K562 (cell line): ENCODE measurements at regions not wholly inside any gene's neighbourhood (a gene's known extent, or its start where the extent isn't known, plus 50 kb on each side); places are given as distances from the start of the nearest gene placed in this dataset.

Source experiments
- ATAC-seq: fragments of 200-7000 bp; cut with Tn5 transposase; 3 replicates; pipeline ENCODE4 v1.9.1; 2020; ENCODE audit warnings: moderate library complexity
- BruUV-seq: library from RNA; stranded (reverse); fragments of 400-500 nt; replicated peaks from 2 replicates; lab custom pipeline; 2021; lab: Mats Ljungman, UMichigan
- CTCF ChIA-PET: fragments of 300-600 bp; formaldehyde crosslinking; extraction: SDS; loops from one replicate; lab custom pipeline; 2021; ENCODE audit warnings: low intra/inter-chr PET ratio; lab: Yijun Ruan, JAX
- POLR2A ChIA-PET: fragments of 300-600, 350-650 bp; sonication (Branson Sonifier 250); formaldehyde crosslinking; extraction: SDS; loops from one replicate; lab custom pipeline; 2021; ENCODE audit warnings: antibody characterized with exemption, inconsistent platforms; lab: Yijun Ruan, JAX
- DNase-seq, 4 experiments: peaks; one replicate each; pipeline versions ENCODE4 v3.0.0 to v3.0.0-alpha.2; 2011 to 2018; ENCODE audit warnings: low spot score in 3 of 4, mixed read lengths in 3 of 4; ENCODE audit errors: extremely low read depth in 1 of 4
- FAIRE-seq: peaks from 2 replicates; lab custom pipeline; 2011; peaks lifted over from hg19 to GRCh38; lab: Jason Lieb, UNC
- H2AFZ ChIP-seq: 2 replicates; pipeline ENCODE4 v1.6.0; 2011; ENCODE audit warnings: low read depth, low read length, control low read depth, inconsistent platforms
- H3K27ac ChIP-seq: fragments of 200-600 bp; 3 replicates; pipeline ENCODE4 v1.8.0; 2011; ENCODE audit warnings: low read depth, mild to moderate bottlenecking, control low read depth, inconsistent platforms, low read length, moderate library complexity, mixed read lengths; ENCODE audit errors: extremely low read depth
- H3K27me3 ChIP-seq, 2 experiments: fragments of 300-600 bp in 1 of 2; 2 replicates in 1 of 2; 3 replicates in 1 of 2; pipeline versions ENCODE4 v1.6.0 to v1.8.0; 2011; ENCODE audit warnings: inconsistent platforms in 2 of 2, low read length in 2 of 2, mild to moderate bottlenecking in 1 of 2, mixed read lengths in 1 of 2, moderate library complexity in 1 of 2; ENCODE audit not compliant: control insufficient read depth in 2 of 2, insufficient read depth in 2 of 2
- H3K36me3 ChIP-seq: fragments of 300-600 bp; 3 replicates; pipeline ENCODE4 v1.8.0; 2011; ENCODE audit warnings: mild to moderate bottlenecking, low read length, inconsistent platforms; ENCODE audit not compliant: control insufficient read depth, insufficient read depth
- H3K4me1 ChIP-seq, 2 experiments: fragments of 200-600 bp in 1 of 2; replicated peaks in 1 of 2; 2 replicates in 1 of 2; 3 replicates in 1 of 2; pipeline versions ENCODE4 v1.5.1 to v1.8.0; 2011; ENCODE audit warnings: inconsistent platforms in 2 of 2, low read length in 2 of 2, mild to moderate bottlenecking in 1 of 2, mixed read lengths in 1 of 2, moderate library complexity in 1 of 2; ENCODE audit not compliant: control insufficient read depth in 2 of 2, insufficient read depth in 2 of 2
- H3K4me2 ChIP-seq: 2 replicates; pipeline ENCODE4 v1.6.1; 2011; ENCODE audit warnings: low read length, control low read depth, inconsistent platforms, mixed read lengths; ENCODE audit not compliant: insufficient read depth
- H3K4me3 ChIP-seq: fragments of 200-600 bp; sonication (generic), shearing (Covaris generic); 2 replicates; pipeline ENCODE4 v1.5.1; 2016; ENCODE audit warnings: control low read depth, inconsistent platforms
- H3K79me2 ChIP-seq: fragments of 200-600 bp; 3 replicates; pipeline ENCODE4 v1.8.0; 2011; ENCODE audit warnings: low read length, inconsistent platforms; ENCODE audit not compliant: control insufficient read depth, insufficient read depth
- H3K9ac ChIP-seq, 2 experiments: 2 replicates each; pipeline versions ENCODE4 v1.6.0 to v1.6.1; 2011; ENCODE audit warnings: low read depth in 2 of 2, low read length in 2 of 2, control low read depth in 1 of 2, inconsistent platforms in 1 of 2, mild to moderate bottlenecking in 1 of 2, mixed read lengths in 1 of 2; ENCODE audit not compliant: insufficient read depth in 1 of 2
- H3K9me1 ChIP-seq: one replicate; pipeline ENCODE4 v1.6.0; 2011; ENCODE audit warnings: inconsistent platforms, mild to moderate bottlenecking, low read length, moderate library complexity; ENCODE audit not compliant: control insufficient read depth, insufficient read depth
- H3K9me3 ChIP-seq: replicated peaks from 2 replicates; pipeline ENCODE4 v1.5.1; 2011; ENCODE audit warnings: low read depth, low read length, inconsistent platforms; ENCODE audit not compliant: control insufficient read depth, insufficient read depth
- H4K20me1 ChIP-seq: replicated peaks from 2 replicates; pipeline ENCODE4 v1.6.1; 2011; ENCODE audit warnings: low read length, inconsistent platforms, mixed read lengths; ENCODE audit not compliant: control insufficient read depth, insufficient read depth
- RBFOX2 ChIP-seq: fragments of 200-400 bp; formaldehyde crosslinking; IDR thresholded peaks from 2 replicates; pipeline ENCODE4 v1.6.1; 2017; ENCODE audit warnings: low read depth, mild to moderate bottlenecking, low read length, moderate library complexity
- WGBS: fragments of 100-300 bp; shearing (Covaris generic); methylation state at CpG from one replicate; pipeline ENCODE4 v1.1.6; 2016; ENCODE audit warnings: low coverage, mixed read lengths; ENCODE audit not compliant: insufficient coverage; ENCODE audit errors: missing lambda C conversion rate; 5-methylcytosine and 5-hydroxymethylcytosine counted together
- in situ Hi-C: fragments of 300-500 bp; cut with MboI; formaldehyde crosslinking; loops from 4 replicates; pipeline ENCODE4 v1.15.0; 2018; ENCODE audit warnings: inconsistent platforms, mixed read lengths
- intact Hi-C: fragments of 100-400 bp; cut with micrococcal nuclease; formaldehyde crosslinking; loops from 2 replicates; pipeline ENCODE4 v1.14.2; 2022
- TF ChIP-seq, protein P1 (sequence below): fragments of 250-450 bp; sonication (Bioruptor Pico); IDR thresholded peaks from 2 replicates; pipeline ENCODE4 v1.4.0; 2020; ENCODE audit warnings: mild to moderate bottlenecking, moderate library complexity
- TF ChIP-seq, protein P2 (sequence below): fragments of 250-450 bp; sonication (Bioruptor Pico); IDR thresholded peaks from 2 replicates; pipeline ENCODE4 v1.5.1; 2021; ENCODE audit warnings: mild to moderate bottlenecking
- TF ChIP-seq, protein P3 (sequence below): fragments of 450-650 bp; formaldehyde crosslinking; IDR thresholded peaks from 2 replicates; pipeline ENCODE4 v1.4.0; 2020; ENCODE audit warnings: mild to moderate bottlenecking, moderate library complexity

DNA sequence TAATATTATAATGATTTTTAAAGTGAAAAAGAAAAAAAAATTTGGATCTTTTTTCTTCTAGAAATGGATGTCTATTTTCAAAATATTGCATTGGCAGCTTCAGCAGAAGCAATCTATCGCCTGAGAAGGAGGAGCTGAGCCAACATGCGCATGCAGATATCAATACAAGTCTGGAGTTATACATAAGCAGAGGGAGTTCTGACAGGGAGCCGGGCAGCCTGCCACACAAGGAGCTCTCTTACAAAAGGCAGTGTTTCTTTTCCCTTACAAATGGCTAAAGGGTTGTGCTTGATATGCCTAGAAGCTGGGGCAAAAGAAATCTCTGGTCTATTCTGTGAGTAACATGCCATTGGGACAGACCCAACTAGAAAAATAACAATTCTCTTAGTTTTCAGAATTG, 291.9 kb upstream of the TRIB2 start (continued):
- TF ChIP-seq, protein P1, sequence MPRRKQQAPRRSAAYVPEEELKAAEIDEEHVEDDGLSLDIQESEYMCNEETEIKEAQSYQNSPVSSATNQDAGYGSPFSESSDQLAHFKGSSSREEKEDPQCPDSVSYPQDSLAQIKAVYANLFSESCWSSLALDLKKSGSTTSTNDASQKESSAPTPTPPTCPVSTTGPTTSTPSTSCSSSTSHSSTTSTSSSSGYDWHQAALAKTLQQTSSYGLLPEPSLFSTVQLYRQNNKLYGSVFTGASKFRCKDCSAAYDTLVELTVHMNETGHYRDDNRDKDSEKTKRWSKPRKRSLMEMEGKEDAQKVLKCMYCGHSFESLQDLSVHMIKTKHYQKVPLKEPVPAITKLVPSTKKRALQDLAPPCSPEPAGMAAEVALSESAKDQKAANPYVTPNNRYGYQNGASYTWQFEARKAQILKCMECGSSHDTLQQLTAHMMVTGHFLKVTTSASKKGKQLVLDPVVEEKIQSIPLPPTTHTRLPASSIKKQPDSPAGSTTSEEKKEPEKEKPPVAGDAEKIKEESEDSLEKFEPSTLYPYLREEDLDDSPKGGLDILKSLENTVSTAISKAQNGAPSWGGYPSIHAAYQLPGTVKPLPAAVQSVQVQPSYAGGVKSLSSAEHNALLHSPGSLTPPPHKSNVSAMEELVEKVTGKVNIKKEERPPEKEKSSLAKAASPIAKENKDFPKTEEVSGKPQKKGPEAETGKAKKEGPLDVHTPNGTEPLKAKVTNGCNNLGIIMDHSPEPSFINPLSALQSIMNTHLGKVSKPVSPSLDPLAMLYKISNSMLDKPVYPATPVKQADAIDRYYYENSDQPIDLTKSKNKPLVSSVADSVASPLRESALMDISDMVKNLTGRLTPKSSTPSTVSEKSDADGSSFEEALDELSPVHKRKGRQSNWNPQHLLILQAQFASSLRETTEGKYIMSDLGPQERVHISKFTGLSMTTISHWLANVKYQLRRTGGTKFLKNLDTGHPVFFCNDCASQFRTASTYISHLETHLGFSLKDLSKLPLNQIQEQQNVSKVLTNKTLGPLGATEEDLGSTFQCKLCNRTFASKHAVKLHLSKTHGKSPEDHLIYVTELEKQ (CRISPR knock-in tag), result no peak
- TF ChIP-seq, protein P2, sequence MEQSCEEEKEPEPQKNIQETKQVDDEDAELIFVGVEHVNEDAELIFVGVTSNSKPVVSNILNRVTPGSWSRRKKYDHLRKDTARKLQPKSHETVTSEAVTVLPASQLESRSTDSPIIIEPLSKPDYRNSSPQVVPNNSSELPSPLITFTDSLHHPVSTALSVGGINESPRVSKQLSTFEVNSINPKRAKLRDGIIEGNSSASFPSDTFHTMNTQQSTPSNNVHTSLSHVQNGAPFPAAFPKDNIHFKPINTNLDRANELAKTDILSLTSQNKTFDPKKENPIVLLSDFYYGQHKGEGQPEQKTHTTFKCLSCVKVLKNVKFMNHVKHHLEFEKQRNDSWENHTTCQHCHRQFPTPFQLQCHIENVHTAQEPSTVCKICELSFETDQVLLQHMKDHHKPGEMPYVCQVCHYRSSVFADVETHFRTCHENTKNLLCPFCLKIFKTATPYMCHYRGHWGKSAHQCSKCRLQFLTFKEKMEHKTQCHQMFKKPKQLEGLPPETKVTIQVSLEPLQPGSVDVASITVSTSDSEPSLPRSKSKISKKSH (CRISPR knock-in tag), result no peak

GRCh38 chr2:12428324-12428723, 288.4 kb upstream of the TRIB2 start:
- no peaks in the 10 kb centered on the region for H3K9me3 ChIP-seq
- intact Hi-C loops (no loop called here), in situ Hi-C loops (no loop called here)
- no peak overlapping the region for H3K4me3 ChIP-seq
- H3K79me2 ChIP-seq, result no peaks in the 10 kb centered on the region
- H3K4me2 ChIP-seq, result no peak overlapping the region
- no peak overlapping the region for H2AFZ ChIP-seq
- DNase-seq (no peak), ATAC-seq (no peak; the same call in 1 of the 3 replicates), FAIRE-seq (no peak)
- no peaks in the 10 kb centered on the region for H3K9me1 ChIP-seq
- ChIA-PET POLR2A (interaction anchor here (1.1 kb wide), 1 partner anchor 10 kb away, joined by 3 read pairs; no protein-coding TSS in a partner anchor), CTCF (no interaction called here)
- no peaks in the 10 kb centered on the region for H4K20me1 ChIP-seq
- peaks cover 4 to 8% of the 10 kb centered on the region in 2 experiments; a peak in 3 of 5 replicates for H3K4me1 ChIP-seq
- H3K27ac ChIP-seq, result no peak overlapping the region
- no peak overlapping the region for H3K9ac ChIP-seq
- H3K27me3 ChIP-seq, result no peaks in the 10 kb centered on the region
- WGBS, result 70% methylated on average over 5 of the region's 5 CpGs
- BruUV-seq, result no TSS peak
- no peaks in the 10 kb centered on the region for H3K36me3 ChIP-seq
- no peak for TF ChIP-seq RBFOX2
- TF ChIP-seq, protein P3, sequence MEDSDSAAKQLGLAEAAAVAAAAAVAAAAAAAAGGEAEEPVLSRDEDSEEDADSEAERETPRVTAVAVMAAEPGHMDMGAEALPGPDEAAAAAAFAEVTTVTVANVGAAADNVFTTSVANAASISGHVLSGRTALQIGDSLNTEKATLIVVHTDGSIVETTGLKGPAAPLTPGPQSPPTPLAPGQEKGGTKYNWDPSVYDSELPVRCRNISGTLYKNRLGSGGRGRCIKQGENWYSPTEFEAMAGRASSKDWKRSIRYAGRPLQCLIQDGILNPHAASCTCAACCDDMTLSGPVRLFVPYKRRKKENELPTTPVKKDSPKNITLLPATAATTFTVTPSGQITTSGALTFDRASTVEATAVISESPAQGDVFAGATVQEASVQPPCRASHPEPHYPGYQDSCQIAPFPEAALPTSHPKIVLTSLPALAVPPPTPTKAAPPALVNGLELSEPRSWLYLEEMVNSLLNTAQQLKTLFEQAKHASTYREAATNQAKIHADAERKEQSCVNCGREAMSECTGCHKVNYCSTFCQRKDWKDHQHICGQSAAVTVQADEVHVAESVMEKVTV (CRISPR knock-in tag), result no peak
